GM19438 (cell line): ENCODE measurements at regions not wholly inside any gene's neighbourhood (a gene's known extent, or its start where the extent isn't known, plus 50 kb on each side); places are given as distances from the start of the nearest gene placed in this dataset.

Source experiments
- ATAC-seq: cut with Tn5 transposase; IDR thresholded peaks from one replicate; pipeline ENCODE4 v1.9.1; 2021; ENCODE audit warnings: low read depth; ENCODE audit not compliant: unreplicated experiment

DNA sequence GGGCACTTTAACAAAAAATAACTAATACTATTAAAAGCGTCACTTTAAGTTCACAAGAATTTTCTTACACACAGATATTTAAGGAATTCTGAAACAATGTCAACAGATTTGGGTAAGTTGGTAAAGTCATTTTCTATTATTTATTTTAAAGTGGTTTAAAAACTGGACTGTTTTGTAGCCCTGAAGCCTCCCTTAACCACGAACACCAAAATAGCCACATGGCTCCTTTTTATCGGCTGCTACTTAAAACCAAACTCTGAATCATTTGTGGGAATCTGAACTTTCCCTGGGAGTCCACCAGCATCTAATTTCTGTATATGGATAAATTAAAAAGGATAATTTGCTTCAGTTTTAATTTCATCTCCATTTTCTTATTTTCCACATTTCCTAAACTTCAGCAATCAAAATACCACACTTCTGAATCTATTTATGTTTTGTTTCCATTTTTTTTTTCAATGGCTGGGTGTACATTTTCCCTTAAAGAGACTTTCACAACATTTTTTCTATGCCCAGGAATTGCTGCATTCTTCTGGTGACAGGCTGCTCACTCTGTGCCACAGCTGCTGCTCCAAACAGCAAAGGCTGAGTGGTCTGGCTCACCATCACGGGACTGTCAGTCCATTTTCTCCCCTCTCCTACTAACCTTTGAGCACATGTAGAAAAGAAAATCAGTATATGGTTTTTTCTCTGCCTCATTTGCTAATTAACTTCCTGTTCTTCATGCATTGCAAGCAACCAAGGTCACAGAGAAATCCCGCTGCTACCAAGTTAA lies 255.5 kb upstream of the KCNJ16 start:
- no peak for ATAC-seq

DNA sequence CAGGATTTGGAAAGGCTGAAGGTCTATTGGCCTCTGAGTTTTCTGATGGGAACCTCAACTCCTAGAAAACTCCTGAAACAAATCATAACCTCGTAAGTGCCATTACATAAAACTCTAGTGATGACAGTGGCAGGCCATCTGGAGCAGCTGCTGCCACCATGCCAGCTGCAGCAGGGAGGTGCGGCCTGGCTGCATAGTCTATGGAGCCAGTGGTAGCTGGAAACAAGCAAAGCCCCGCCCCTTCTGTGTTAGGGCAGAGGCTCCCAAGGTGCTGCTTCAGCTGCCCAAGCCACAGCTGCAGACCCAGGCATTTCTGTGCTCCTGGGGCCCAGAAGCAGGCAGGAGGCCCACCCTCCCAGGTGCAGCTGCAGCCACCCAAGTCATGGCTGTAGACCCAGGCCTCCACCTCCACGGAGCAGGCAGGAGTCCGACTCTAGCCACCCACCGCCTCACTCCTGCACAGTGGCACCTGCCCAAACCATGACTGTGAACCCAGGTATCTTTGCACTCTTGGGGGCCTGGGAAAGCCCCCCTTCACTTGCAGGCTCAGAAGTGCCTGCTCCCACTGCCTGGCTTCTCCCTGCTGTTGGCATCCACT lies 254.1 kb upstream of the KCNJ16 start:
- ATAC-seq: no peak

GRCh38 chr17:69822314-69822875 lies 252.6 kb upstream of the KCNJ16 start:
- no peak for ATAC-seq

DNA sequence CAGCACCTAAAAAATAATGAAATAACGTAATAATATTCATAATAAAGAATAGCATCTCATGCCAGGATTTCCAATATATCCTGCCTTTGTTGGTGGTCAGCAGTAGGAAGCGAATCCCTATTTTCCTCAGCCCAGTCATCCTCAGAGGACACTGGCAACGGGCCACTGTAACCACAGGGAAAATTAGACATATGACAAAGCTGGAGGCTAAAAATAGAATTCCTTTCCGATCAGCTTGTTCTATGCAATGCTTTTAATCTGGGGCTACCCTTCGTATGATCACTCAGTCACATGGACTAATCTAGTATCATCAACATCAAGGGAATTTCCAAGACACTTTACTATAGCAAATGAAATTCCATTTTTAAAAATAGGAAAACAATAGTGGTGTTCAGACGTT lies 246.9 kb upstream of the KCNJ16 start:
- no peak for ATAC-seq

- no peak for ATAC-seq
These were observed 240.5 kb upstream of the KCNJ16 start for GRCh38 chr17:69834494-69834893.

DNA sequence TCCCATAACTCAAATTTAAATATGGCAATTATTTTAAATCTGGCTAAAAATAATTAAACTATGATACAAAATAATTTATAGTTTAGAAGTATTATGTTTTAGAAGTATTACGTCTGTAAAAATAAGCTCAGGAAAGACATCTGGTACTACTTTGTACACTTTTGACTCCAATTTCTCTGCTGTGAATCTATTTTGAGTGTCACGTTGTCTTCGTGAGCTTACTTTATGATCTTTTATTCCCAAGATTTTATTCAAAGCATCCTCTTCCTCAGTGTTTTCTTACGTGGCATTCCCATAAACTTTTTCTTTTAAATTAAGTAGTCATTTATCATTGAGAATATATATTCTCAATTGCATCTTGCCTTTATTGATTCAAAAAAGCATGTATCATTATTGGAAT lies 223.3 kb upstream of the KCNJ16 start:
- ATAC-seq: no peak

DNA sequence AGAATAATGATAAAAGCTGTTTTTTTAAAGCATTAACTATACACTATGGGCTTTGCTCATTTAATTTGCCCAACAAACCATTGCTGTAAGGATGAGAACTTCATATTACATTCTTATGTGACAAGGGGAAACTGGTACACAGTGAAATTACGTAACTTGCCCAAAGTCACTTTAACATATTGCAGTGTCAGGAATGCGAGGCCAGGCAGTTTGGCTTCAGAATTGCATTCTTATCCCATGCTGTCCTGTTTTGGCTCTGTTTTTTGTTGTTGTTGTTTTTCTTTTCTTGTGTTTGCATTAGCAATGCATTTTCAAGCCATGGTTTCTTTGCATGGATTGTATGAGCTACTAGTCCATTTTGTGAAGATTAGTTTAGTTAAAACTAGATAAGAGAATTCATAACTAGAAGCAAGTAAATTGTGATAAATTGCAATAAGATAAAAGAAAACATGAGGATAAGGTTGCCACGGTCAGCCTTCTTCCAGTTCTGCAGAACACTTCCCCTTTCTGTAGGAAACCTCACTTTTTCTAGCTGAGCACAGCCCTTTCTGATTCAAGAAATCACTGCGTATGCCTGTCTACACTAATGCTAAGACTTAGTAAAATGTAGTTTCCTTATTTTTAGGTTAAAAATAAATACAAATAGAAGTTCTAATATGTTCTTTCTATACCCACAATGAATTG lies 221.3 kb upstream of the KCNJ16 start:
- no peak for ATAC-seq

DNA sequence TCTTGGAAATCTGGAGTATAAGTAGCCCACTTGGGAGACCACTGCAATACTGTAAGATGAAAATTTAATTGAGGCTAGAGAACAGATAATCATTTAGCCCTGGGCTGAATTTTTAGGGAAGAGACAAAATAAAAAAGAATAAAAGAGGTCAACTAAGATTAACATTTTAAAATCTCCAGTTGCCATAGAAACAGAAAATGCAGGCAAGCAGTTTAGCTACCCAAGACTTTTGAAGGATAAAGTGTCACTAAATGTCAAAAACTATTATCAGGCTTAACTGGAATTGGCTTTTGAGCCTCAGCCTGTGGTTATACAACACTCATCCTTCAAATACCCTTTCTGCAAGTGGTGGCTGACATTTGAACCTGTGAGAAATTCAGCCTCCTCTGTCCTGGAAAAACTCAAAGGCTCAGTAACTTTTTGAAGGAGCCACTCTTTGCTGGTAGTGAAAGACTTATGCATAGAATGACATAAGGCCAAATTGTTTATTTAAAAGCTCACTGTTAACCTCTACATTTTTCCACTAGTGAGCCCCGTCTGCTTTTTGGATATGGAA lies 220.7 kb upstream of the KCNJ16 start:
- ATAC-seq: no peak

GRCh38 chr17:69856946-69857345 lies 218.1 kb upstream of the KCNJ16 start:
- ATAC-seq: no peak

GRCh38 chr17:69857412-69857835 lies 217.6 kb upstream of the KCNJ16 start:
- ATAC-seq: no peak

- no peak for ATAC-seq
These were observed 216.6 kb upstream of the KCNJ16 start for GRCh38 chr17:69858460-69858859.

DNA sequence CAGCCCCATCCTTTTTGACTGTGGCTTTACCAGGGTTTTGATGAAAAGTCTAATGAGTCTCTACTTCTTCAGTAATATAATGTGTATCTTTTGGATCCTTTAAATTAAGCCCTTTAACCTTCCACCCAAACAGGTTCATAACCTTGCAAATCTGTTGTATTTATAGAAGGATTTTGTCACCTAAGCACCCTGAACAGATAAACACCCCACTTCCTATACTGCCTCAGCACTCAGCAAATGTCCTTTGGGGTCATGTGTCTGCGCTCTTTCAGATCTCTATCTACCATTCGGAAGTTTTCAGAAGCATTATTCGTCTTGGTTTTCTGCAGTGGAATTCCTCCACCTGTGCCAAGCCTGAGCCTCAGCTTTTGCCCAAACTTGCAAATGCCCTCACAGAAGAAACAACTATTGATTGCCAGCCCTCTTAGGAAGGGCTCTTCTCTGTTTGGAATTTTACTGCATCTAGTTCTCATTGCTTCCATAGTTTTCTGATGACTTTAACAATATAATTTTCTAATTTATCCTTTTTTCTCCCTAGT lies 214.8 kb upstream of the KCNJ16 start:
- ATAC-seq: no peak

- no peak for ATAC-seq
These were observed 210.6 kb upstream of the KCNJ16 start for GRCh38 chr17:69864462-69864861.

DNA sequence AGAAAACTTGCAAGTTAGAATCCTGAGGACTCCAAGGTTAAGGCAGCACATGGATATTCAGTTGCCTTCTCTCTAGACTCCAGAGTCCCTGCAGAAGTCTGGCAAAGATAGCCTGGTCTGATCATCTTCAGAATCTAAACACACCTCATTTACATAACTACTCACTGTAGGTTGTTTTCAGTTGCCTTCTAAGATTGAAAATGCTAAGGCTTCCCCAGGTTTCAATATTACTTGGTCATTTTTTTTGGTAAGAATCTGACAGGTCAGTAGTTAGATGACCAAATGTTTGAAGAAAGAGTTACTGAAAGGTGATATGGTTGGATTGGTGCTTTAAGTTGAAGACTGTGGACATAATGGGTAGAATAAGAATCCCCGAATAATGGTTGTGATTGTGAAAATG lies 205.4 kb upstream of the KCNJ16 start:
- peak; percentile 77 for ATAC-seq

GRCh38 chr17:69870091-69870530 lies 204.9 kb upstream of the KCNJ16 start:
- peak; percentile 46 for ATAC-seq

DNA sequence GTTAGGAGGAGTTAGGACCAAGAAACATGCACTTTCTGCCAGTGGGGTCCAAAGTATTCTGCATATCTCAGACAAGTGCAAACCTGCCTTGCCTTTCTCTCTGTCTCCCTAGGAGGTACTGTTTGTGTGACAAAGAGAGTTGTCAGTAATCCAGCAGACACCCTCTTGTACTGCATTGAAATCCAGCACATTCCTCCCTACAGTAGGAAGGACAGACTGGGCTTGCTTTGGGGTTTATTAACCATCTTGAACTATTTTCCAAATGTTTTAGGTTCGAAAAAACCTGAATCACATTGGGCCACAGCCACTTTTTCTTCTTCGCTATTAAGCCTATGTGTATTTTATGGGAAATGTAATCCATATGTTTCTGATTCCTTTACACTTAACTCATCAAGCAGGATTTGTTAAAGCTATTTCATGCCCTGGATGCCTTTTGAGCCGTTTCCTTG lies 204.2 kb upstream of the KCNJ16 start:
- ATAC-seq: no peak

GRCh38 chr17:69871318-69871717 lies 203.7 kb upstream of the KCNJ16 start:
- ATAC-seq: no peak

DNA sequence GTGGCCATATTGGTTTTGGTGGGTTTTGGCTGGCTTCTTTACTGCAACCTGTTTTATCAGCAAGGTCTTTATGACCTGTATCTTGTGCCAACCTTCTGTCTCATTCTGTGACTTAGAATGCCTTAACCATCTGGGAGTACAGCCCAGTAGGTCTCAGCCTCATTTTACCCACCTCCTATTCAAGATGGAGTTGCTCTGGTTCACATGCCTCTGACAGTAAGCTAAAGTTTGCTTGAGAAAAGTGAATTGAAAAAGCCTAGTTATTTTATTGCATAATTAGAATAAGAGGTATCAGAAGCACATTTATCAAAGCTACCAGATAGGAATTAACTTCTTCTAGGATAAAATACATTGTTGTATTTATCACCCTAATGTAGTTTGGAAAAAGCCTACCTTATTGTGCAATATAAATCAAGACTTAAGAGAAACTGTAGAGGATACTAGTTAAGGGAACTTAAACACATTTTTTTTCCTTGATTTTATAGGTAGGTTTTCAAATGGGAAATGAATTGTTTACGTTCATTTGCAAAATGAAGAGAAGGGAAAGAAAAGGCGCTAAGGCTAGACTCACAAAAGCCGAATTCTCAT lies 202.3 kb upstream of the KCNJ16 start:
- ATAC-seq: no peak

DNA sequence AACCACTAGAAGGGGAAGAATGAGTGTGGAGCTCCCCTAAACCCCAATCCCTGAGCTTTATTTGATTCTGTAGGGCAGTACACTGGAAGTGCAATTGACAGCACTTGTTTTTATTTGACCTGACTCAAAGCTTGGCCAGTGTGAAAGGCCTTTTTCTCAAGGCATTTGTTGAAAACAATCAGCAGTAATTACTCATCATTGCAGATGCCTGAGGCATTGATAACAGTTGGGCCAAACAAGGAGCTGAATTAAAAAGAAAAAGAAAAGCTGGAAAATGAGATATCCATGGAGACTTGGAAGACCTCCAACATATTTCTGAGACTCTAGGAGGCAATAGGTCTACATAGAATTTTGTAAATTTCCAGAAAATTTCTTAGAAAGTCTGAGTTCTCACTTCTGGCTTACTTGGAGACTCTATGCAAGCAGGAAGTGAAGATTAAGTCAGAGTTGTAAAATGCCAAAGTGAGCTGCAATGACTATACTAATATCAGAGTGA lies 200.8 kb upstream of the KCNJ16 start:
- no peak for ATAC-seq

DNA sequence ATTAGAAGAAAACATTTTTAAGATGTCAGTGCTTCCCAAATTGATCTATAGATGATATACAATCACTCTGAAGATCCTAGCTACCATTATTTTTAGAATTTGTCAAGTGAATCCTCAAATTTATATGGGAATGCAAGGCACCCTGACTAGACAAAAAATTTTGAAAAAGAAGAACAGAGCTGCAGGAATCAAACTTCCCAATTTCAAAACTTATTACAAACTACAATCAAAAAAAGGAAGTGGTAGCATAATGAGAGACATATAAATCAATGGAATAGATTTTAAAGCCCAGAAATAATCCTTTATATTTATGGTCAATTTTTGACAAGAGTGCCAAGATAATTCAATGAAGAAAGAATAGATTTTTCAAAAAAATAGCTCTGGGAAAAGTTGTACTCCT lies 198.3 kb upstream of the KCNJ16 start:
- ATAC-seq: no peak
